Fibroblast of the conjunctiva (primary cell): ENCODE measurements at regions not wholly inside any gene's neighbourhood (a gene's known extent, or its start where the extent isn't known, plus 50 kb on each side); places are given as distances from the start of the nearest gene placed in this dataset.
"Not testable (repeated sequence)": the region's sequence is repeated elsewhere in the genome, so short reads cannot be mapped to it uniquely, and the experiment has no call there.

Source experiments
- DNase-seq: peaks from one replicate; pipeline ENCODE4 v3.0.0-alpha.2; 2010; ENCODE audit warnings: low read depth

GRCh38 chr17:34740565-34741520 is 161.5 kb downstream of the TMEM132E start:
- no peak for DNase-seq

DNA sequence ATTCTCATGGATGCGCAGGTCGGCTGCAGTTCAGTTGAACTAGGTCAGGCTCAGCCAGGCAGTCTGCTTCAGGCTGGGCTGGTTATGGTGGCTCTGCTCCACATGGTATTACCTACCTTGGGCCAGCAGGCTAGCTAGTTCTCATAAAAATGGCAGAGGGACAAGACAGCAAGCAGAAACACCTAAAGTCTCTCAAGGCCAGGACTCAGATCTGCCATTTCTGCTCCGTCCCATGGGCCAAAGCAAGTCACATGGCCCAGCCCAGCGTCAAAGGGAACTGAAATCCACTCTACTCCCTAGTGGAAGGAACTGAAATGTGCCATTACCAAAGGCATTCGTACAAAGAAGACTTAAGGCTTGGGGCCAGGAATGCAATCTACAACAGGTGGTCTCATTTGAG is 160.0 kb downstream of the TMEM132E start:
- no peak for DNase-seq

DNA sequence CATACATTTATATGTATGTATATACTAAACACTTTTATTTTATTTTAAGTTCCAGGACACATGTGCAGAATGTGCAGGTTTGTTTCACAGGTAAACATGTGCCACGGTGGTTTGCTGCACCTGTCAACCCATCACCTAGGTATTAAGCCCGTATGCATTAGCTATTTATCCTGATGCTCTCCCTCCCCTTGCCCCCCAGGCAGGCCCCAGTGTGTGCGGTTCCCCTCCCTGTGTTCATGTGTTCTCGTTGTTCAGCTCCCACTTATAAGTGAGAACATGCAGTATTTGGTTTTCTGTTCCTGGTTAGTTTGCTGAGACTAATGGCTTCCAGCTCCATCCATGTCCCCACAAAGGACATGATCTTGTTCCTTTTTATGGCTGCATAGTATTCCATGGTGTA is 158.3 kb downstream of the TMEM132E start:
- DNase-seq, result not testable (repeated sequence)

DNA sequence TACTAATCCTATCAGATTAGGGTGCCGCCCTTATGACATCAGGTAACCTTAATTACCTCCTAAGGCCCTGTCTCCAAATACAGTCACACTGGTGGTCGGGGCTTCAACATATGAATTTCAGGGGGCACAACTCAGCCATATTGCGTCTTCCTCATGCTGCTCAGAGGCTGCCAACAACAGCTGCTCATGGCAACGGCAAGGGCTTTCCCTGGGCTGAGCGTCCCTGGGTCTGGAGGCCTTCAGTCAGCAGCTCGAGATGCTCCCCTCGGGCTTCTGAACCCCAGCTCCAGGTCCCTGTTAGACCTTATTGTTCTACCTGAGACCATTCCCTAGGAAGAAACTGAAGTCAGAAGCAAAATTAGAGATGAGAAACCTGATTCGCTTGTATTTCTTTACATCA is 157.2 kb downstream of the TMEM132E start:
- DNase-seq, result no peak

- DNase-seq, result no peak
These were observed 154.0 kb downstream of the TMEM132E start for GRCh38 chr17:34733333-34733732.

DNA sequence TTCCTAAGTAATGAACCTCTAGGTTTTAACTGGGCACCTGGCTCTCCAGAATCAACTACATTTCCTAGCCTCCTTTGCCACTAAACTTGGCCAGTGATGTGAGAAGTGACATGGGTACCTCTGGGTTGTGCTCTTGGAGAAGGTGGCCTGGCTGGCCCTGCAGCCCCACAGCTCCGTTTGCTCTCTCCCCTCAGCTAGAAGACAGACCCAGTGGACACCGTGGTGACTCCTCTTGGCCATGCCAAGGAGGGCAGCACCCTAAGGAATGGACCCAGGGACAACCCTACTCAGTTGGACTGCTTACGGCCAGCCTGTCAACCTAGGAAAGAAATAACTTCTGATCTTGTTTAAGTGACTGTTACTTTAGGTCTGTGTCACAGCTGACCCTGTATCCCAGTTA is 151.4 kb downstream of the TMEM132E start:
- no peak for DNase-seq

GRCh38 chr17:34728771-34729310 is 149.5 kb downstream of the TMEM132E start:
- no peak for DNase-seq

DNA sequence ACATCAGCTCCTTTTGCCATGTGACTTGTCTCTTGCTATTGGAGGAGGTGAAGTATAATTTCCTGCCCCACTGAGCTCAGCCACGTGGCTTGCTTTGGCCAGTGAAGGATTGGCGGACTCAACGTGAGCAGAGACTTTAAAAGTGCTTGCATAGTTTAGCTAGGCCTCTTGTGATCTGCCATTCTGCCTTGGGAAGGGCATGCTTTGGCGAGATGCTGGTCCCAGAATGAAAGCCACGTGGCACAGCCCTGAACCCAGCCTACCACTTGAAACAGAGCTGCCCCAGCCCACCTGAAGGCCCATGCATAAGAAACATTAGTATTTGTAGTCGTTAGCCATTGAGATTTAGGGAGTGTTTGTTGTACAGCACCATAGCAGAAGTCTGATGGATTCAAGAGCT is 148.2 kb downstream of the TMEM132E start:
- DNase-seq, result no peak

DNA sequence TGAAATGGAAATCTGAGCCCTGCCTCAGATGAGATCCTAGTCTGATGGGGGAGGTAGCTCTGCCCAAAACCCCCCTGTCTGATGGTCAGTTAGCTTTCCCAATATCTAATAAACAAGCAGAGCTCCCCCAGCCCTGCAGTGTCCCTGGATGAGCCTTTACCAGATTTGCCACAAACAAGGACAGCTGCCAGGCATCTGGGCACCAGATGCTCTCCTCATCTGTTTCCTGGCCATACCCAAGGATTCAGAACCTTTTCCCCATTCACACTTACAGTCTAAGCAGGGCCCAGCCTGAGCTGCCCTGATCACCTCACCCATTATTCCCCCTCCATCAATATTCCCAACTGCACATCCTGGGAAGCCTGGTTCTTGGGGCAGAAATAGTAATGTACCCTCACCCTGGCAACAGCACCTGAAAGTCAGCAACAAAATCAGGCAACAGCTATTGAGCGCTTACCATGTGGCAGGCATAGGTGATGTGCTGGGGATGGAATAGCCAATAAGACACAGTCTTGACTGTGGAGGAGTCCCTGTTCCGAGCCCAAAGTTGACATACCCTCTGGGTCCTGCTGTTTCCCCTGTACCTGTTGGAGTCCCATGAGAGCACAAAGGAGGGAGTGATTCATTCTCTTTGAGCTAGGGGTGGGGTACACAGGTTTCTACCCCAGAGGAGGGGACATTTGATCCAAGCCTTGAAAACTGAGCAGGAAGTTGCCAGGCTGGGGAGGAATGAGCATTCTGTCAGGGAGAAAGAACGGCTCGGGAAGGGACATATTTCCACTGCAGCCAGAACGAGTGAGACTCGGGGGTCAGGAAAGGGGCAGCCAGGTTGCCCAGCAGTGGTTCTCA is 147.4 kb downstream of the TMEM132E start:
- DNase-seq, result no peak

DNA sequence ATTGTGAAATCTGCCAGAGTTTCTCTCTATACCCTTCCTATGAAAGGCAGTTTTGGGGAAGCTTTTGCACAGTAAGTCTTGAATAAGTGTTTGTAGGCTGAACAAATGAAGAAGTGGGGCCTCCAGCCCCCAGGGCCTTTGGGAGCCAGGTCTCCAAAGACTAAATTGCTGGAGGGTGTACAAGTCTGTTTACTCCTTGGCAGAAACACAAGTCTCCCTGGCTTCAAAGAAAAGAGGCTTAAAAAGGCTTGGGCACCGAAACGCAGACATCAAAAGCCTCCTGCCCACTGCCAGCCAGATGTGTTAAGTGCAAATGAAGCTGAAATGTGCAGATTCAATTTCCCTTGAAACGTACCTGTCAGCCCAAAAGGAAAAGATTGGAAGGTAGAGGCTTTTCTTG is 146.3 kb downstream of the TMEM132E start:
- DNase-seq, result no peak

DNA sequence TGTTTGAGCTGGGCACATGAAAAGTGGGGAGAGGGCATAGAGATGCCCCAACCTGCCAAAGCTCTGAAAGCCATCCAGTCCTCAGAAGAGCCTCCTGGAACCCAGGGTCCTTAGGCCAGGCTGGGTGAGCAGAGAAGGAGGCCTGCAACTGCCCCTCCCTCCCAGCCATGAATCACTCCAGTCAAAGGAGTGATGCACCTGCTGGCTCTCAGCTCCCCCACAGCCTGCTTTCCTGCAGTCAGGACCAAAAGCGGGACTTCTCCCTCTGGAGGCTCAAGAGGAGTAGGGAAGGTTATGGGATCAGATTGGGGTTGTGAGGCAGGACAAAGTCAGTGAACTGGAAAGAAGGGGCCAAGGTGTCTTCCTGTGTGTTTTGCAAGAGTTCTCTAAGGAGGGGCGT is 145.6 kb downstream of the TMEM132E start:
- no peak for DNase-seq

GRCh38 chr17:34723875-34724274 is 144.5 kb downstream of the TMEM132E start:
- no peak for DNase-seq

DNA sequence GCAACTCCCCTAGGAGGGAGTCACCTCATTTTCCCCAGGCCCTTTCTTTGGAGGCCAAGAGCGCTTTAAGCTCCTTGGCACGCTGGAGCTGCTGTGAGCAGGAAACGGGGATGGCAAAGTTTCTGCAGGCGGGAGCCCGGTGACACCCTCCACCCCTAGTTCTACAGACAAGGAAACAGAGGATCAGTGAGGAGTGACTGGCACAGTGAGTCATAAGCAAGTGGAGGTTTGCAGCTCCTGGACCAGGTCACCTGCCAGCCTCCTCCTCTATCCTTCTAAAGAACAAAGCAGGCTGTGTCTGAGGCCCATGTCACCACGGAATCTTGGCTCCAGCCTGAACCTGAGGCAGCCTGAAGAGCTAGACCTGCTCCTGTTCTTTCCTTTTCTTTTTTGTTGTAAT is 141.9 kb downstream of the TMEM132E start:
- no peak for DNase-seq

GRCh38 chr17:34720760-34721159 is 141.4 kb downstream of the TMEM132E start:
- DNase-seq, result no peak

GRCh38 chr17:34719569-34719968 is 140.2 kb downstream of the TMEM132E start:
- no peak for DNase-seq

GRCh38 chr17:34717092-34717491 is 137.7 kb downstream of the TMEM132E start:
- no peak for DNase-seq

DNA sequence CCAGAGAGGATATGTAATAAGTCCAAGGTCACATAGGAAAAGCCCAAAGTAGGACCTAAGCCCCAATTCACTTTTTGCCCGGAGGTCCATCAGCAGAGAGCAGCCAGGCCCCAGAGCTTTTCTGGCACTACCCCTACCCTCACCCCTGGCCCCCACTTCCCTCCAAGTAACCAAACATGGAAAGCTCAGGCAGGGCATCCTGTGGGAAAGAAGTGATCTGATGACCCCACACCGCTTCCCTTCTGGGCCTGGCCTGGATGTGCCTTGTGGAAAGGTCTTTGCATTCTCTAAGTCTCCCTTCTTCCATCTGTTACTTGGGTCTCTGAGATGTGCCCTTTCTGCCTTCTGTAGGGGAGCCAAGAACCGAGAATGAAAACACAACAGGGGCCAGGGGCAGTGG is 136.9 kb downstream of the TMEM132E start:
- no peak for DNase-seq

DNA sequence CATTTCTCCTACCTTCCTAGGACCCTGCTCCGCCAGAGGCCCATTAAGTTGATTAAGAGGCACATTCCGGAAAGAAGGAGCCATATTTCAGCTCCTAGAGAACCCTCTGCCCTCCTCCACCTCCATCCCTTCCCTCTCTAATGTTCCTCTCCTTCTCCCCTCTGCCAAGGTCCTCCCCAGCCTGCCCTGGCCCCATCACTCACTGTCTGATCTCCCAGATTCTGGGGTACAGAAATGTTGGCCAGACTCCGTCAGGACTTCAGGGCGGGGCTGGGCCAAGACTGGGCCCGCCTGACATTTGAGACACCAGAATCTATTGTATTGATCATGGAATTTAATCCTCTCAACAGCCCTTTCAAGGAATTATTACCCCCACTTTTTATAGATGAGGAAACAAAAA is 136.1 kb downstream of the TMEM132E start:
- DNase-seq, result no peak

DNA sequence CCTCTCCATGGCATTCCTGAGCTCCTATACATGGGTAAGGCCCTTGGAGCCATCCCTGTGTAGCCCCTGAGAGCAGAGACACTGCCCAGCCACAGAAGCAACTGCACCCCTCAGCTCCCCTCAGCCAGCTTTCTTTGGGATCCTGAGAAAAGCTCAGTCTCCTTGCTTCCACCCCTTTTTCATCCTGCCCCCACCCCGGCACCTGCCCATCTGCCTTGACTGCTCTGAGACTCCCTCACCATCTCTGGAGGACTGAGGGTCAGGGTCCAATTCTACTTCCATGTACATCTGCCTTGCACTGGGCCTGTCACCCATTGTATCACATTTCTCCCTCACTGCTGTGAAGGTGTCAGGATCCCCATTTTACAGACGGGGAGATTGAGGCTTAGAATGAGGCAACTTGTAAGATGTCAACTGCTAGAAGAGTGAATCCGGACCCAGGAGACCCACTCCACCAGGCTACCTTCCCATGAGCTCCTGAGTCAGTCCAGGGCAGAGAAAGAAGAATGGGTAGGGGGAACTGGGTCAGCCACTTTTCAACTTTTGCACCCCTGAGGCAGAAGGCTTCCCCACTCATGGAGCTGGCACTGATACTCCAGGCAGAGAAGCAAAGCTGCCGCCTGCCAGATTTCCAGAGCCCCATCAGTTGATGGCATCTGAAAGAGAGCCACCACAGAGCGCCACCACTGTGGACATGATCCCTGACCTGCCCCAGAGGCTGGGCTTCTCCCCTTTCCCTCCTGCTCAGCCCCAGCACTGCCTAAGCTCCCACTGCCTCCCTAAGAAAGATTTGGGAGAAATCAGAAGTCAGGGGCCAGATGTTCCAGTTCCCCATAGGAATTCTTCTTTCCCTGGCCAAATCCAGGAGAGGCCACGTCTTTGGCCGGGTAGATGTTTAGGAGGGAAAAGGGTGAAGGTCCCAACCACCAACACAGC is 135.4 kb downstream of the TMEM132E start:
- no peak for DNase-seq

DNA sequence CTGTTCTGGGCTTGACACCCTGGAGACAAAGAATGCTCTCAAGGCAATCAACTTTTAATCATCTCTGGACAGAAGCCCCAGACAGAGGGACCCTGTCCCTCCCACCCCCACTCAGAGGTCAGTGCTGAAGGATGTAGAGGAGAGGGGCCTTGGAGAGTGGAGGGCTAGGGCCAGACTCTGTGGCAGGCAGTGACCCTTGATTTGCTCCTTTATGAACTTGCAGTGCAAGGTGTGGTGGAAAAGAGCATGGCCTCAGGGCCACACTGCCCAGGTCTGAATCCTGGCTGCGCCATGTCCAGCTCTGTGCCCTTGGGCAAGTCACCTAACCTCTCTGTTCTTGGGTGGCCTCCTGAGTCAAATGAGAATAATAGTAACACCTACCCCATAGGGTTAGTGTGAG is 134.3 kb downstream of the TMEM132E start:
- DNase-seq, result no peak

GRCh38 chr17:34712481-34713195 is 133.3 kb downstream of the TMEM132E start:
- no peak for DNase-seq
